ENCODE measurements at regions not wholly inside any gene's neighbourhood (a gene's known extent, or its start where the extent isn't known, plus 50 kb on each side); places are given as distances from the start of the nearest gene placed in this dataset.

- TF ChIP-seq TCF7 (CRISPR knock-in tag; IDR thresholded peaks at IDR 0.05; ENCODE audit: low read depth) (no peak), ATF2 (CRISPR knock-in tag; IDR thresholded peaks at IDR 0.05; ENCODE audit: borderline replicate concordance, low read depth) (no peak)
- TF ChIP-seq, protein P1, sequence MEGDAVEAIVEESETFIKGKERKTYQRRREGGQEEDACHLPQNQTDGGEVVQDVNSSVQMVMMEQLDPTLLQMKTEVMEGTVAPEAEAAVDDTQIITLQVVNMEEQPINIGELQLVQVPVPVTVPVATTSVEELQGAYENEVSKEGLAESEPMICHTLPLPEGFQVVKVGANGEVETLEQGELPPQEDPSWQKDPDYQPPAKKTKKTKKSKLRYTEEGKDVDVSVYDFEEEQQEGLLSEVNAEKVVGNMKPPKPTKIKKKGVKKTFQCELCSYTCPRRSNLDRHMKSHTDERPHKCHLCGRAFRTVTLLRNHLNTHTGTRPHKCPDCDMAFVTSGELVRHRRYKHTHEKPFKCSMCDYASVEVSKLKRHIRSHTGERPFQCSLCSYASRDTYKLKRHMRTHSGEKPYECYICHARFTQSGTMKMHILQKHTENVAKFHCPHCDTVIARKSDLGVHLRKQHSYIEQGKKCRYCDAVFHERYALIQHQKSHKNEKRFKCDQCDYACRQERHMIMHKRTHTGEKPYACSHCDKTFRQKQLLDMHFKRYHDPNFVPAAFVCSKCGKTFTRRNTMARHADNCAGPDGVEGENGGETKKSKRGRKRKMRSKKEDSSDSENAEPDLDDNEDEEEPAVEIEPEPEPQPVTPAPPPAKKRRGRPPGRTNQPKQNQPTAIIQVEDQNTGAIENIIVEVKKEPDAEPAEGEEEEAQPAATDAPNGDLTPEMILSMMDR (IDR thresholded peaks at IDR 0.05): no peak
- TF ChIP-seq, protein P2, sequence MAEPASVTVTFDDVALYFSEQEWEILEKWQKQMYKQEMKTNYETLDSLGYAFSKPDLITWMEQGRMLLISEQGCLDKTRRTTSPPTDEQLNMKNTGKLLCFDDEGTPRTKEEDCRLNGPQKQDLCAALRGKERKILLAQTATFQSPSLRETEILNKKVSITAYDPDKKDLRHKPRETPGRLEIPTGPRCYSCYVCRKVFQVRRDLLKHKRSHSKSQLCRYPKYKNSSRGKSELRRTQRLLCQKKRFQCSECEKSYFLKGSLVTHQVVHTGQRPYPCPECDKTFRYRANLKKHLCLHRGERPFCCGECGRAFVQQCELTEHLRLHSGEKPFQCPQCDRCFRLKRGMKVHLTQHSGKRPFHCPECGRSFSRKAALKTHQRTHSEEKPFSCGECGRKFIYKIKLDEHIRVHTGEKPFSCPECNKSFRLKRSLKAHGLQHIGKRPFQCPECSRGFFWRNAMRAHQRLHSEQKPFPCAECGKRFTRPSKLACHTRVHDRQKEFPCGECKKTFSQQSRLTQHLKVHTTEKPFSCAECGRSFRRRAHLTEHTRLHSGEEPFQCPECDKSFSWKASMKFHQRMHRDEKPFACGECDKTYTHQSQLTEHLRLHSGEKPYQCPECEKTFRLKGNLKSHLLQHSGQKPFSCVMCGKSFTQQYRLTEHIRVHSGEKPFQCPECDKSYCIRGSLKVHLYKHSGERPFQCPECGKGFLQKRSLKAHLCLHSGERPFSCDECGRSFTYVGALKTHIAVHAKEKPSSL (CRISPR knock-in tag; conservative IDR thresholded peaks at IDR 0.05): no peak
- TF ChIP-seq, protein P3, sequence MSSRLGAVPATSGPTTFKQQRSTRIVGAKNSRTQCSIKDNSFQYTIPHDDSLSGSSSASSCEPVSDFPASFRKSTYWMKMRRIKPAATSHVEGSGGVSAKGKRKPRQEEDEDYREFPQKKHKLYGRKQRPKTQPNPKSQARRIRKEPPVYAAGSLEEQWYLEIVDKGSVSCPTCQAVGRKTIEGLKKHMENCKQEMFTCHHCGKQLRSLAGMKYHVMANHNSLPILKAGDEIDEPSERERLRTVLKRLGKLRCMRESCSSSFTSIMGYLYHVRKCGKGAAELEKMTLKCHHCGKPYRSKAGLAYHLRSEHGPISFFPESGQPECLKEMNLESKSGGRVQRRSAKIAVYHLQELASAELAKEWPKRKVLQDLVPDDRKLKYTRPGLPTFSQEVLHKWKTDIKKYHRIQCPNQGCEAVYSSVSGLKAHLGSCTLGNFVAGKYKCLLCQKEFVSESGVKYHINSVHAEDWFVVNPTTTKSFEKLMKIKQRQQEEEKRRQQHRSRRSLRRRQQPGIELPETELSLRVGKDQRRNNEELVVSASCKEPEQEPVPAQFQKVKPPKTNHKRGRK (CRISPR knock-in tag; IDR thresholded peaks at IDR 0.05; ENCODE audit: borderline replicate concordance): no peak
These were observed 53.2 kb upstream of the RBMX start for GRCh38 chrX:136933611-136934145.
